Right renal pelvis (tissue), 4 donors: ENCODE measurements at regions not wholly inside any gene's neighbourhood (a gene's known extent, or its start where the extent isn't known, plus 50 kb on each side); places are given as distances from the start of the nearest gene placed in this dataset.
"Not testable (repeated sequence)": the region's sequence is repeated elsewhere in the genome, so short reads cannot be mapped to it uniquely, and the experiment has no call there.

Experiments
- DNase-seq, 4 donors: peaks; one replicate each; pipeline ENCODE4 v3.0.0-alpha.2; 2013; ENCODE audit warnings: low read depth in 4 of 4, low spot score in 3 of 4, missing footprints in 1 of 4

DNA sequence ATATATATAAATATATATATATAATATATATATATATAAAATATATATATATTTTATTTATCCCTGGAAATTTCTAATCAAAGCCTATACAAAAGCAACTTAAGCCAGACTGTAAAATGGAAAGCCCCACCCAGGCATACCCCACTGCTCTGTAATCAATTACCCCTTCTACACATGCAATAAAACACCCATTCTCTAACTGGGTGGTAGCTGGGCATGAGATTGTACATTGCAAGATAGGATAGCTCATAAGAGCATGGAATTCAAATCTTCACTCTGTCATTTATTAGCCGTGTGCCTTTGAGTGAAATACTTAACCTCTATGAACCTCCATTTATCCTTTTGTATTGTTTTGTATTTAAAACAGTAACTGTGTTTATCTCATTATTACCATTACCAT lies 405.3 kb upstream of the SLC30A5 start:
- no peak for DNase-seq

DNA sequence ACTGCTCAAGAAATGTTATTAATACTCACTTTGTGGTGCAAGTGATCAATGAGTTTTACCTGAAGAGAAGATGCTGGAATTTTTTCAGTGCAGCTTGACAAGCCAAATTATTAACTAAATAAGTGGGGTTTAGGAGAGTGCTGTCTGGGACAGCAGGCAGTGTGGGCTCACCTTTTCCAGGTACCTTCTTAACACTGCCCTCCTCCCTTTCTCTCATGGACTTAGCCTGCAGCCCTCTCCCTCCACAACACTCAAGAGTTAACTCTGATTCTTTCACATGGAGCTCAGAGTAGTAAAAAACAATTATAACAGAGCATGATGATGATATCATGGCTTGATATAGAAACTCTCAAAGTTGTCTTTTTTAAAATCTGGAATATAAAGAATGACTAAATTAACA lies 404.8 kb upstream of the SLC30A5 start:
- DNase-seq: no peak

DNA sequence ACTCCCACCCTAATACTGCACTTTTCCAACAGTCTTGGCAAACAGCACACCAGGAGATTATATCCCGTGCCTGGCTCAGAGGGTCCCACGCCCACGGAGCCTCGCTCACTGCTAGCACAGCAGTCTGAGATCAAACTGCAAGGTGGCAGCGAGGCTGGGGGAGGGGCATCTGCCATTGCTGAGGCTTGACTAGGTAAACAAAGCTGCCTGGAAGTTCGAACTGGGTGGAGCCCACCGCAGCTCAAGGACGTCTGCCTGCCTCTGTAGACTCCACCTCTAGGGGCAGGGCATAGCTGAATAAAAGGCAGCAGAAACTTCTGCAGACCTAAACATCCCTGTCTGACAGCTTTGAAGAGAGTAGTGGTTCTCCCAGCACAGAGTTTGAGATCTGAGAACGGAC lies 401.9 kb upstream of the SLC30A5 start:
- DNase-seq: not testable (repeated sequence)

DNA sequence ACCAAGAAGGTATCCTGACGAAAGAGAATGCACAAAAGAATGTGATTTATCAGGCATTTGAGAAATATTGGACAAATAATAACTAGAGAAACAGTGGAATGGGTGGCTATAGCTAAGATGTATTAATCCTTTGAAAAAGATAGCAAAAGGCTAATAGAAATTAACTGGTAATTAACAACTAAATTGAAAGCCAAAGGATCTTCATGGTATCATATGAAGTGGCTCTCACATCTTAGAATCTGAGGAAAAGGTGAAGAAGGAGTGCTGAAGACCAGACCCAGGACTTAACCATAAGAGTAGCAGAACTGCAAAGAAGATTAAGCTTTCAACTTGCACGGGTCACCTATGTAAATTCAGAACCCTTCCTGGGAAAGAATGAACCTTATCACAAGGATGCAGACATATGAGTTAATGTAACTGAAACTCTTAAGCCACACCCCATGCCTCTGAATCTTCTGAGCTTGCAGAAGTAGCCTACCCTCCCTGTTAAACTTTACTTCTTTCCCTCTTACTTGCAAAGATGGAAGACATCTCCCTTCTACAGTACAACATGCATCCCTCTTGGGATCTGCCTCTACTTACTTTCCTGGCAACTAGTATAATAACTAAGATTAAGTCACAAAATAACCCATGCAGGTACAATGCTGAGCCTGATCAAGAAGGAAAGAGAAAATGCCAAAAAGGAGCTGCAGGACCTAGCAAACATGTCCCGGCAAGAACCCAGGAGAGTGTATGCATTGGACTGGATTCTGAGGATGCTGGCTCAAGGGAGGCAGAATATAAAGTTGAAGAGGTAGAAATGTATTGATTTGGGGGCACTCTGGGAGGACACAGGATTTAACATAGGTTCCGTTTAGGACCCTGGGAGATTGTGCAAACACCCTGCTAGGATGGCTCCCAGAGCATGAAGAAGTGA lies 395.5 kb upstream of the SLC30A5 start:
- no peak for DNase-seq

DNA sequence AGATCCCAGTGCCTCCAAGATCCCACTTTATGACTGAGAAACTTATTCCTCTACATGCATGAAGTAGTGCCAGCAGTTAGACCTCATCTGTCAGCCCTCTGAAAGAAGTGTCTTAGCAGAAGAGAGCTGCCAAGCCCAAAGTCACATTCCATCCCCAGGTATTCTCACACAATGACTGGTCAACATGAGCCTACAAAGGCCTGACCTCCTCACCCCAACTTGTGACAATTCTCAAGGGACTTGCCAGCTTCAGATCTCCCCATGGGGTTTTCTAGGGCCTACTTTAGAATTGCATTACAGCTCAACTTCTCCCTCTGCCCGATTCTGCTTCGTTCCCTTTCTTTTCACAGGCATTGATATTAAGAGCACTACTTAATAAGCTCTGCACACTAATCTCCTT lies 393.8 kb upstream of the SLC30A5 start:
- no peak for DNase-seq

DNA sequence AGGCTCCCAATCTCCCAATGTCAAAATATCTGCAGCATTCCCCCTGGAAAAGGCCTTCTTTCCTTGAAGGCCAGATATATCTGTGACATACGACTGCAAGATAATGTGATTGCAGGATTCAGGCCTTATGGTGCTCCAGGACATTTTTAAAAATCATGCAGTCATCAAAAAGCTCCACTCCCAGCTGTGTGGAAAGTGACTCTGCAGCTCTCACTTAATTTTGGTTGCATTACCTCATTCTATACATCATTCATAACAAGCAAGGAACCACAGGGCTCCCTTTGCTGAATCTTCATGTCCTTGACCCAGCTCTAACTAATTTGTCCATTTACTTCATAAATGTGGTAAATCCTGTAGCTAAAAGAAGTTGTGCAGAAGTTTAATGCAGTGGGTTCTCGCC lies 386.2 kb upstream of the SLC30A5 start:
- DNase-seq: no peak

DNA sequence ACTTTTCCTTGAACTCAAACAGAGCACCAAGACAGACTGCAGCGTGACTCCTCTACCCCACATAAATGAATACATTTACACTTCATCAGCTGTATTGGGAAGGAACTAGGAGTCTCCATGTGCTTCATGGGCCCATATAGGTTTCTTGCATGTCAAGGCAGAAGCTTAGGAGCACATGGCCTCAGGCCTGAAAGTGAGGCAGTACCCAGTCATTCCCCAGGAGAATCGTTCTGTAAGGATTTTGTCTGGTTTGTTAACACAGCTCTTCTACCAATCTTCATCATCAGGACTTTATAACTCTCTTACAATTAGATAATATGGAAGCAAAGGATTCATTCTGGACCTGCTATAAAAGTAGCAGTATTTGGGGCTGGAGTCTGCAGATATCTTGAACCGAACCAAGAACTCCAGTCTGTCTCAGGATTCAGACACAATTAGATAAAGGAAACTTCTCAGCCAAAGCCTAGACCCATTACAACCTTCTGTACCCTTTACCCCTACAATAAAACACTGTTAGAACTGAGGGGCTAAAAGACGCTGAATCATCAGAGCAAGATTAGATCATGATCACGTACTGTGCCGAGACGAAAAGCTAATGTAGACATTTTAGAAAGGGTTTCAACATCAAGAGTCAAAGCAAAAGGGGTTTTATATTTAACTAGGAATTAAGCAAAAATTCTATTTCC lies 385.5 kb upstream of the SLC30A5 start:
- DNase-seq: no peak

DNA sequence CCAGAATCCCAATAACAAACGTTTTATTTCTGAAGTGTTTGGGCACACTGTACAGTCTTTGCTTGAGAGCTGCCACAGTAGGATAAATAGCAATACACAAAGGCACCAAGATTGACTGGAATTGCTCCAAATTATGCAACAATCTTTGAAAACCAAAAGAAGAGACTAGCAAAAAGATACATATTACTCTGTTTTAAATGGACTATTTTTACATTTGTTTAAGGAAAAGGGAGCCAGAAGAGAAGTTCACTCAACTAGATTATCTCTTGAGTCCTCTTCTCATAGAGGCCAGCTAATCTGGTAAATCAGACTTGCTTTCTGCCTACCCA lies 385.0 kb upstream of the SLC30A5 start:
- DNase-seq: no peak

DNA sequence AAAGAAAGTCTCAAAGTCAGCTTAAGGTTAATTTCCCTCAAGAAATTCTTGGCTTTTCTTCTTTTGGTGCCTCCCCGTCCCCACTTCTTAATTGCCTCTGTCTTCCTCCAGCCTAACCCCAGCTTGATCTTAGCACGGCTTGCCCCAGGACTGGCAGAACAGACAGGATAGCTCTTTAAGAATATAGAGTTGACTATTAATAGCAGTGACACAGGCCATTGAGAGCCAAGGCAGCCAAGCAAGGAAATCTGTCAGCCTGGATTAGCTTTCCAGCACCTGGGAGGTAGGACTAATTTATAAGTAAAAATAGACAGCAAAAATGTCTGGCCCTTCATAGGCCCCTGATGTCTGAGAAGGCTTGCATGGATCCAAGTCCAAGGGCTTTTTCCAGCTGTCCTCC lies 384.6 kb upstream of the SLC30A5 start:
- DNase-seq: no peak

DNA sequence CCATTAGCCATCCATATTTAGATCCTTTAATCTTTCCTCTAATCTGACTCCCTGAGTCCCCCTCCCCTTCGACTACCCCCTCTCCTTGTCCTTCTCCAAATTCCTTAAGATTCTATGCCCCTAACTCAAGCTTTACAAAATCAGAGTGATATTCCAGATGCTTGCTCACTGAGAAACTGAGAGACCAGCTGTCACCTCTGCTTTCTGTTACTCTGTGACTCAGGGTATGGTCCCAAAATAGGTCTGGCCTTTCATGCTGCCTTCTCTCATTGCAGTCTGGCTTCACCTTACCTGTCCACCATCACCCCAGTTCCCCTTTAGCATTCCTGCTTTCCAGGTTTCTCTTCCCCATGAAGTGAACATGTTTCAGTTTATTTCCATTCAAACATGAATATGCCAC lies 383.3 kb upstream of the SLC30A5 start:
- no peak for DNase-seq

DNA sequence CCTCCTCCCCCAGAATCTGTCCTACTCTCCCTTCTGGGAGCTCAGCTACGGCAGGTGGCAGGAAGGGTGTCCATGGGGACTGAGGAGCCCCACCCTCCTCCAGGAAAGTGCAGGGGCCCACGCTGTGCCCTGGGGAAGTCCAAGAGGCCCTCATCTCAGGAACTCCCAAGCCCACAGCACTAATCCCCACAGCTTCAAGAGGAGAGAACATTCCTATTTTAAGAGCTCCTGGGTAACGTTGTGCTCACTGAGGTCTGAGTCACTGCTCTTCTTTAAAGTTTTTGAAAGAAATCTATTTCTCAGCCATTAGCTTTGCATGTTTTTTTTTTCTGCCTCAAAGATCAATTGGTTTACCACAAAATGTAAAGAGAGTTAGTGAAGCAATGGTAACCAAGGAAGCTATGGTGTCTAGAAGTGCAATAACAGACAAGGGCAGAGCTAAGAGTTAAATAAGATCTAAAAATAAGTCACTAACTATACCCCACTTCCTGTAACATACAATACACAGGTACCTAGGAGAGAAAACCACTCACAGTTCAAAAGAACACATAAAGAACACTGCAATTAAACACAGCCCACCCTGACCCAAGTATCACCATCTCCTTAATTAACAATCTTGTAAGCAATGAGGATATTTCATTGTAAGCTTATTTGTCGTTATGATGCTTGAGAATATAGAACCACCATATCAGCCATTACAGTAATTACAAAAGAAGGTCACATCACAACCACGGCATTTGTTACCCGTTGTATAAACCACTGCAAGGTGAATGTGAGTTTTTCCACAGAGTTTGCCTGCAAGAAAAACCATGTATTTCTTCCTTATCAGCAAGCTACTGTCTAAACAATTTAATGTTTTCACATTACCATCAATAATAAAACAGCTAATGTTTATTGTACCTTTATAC lies 382.3 kb upstream of the SLC30A5 start:
- no peak for DNase-seq

DNA sequence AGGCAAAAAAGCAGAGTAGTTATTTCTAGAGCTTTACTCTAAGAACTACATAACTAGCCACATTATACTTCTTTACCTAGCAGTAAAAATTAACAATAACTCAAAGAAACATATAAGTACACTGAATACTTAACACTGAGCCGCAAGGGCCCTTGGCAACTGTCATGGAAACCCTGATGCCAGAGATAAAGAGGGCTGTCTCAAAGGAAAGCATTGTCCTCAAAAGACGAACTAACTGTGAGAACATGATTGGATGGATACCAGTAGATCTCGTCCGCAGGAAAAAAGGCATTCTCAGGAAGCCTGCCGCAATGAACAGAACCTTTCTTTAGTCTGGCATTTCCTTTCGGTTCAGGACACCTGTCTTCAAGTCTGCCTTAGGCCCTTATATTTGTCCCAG lies 379.0 kb upstream of the SLC30A5 start:
- DNase-seq: no peak

DNA sequence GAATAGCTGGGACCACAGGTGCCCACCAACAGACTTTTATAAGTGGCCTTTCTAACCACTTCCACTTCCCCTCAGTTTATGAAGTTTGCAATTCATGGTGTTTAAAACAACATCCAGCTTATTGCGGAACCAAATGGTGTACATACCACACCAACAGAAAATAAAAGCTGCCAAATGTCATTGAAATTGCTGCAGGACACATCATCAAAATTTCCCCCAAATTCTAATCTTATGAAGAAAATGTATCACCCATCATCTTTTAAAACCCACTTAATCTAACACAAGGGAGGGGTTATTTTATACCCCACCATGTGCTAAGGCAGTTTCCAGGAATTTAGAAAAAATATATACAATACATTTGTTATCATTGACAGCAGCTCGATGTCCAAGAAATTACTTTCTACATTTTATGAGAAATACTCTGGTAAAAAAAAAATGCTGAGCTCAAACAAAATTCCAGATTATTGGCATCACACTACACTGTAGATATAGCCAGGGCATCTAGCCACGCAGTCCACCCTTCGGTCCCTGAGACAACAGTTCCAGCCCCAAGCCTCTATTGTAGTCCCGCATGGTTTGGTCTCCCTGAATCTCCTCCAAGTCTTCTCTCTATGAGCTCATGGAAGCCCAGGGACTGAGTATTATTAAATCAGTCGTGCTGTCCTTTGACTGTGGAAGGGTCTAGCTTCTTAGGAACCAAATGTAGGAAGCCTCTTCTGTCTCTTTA lies 372.8 kb upstream of the SLC30A5 start:
- no peak for DNase-seq

DNA sequence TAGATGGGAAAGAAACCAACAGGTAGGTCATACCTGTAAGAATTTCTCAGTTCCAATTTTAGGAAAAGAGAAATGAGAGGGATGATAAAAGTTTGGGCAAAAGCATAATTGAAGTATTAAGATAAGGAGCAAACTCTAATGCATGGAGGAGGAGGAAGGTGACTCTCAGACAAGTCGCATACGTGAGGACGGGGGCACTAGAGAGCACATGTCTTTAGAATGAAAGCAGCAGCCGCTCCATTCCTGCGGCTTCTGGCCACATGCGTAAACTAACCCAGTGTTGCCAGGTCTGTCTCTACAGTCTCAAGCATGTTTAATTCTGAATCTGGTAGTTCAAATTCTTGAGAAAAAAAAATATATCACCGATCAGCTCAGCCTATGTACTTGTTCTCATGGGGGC lies 371.5 kb upstream of the SLC30A5 start:
- DNase-seq: no peak

DNA sequence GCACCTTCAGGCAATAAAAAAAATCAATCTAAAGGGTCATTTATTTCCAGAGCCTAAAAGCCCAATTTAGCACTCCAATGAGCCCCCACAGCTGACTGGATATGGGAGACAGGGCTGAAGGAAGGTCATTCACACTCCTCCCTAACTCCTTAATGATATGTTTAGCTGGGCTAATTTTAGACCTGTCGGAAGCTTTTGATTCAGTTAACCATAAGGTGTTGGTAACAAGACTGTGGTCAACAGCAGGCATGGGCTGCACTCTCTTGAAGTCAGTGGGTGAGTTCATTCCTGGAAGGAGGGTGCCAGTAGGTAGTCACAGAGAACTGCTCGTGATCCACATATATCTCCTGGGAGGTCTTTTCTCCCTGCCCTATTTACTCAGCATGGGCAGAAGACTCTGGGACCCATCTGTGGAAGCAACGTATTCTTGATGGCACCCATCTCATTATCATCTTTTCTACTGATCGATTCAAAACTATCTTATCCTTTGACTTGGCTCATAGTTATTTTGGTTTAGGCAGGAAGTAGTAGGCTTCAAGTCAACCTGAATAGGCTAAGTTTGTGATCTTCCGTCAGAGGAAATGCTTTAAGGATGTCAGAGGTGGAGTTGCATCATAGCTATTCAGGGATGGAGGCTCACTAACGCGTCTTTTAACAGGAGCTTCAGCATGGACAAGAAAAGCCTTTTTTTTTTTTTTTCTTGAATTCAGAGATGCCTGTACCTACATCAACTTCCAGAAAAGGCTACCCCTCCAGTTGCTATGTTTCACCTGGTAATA lies 367.7 kb upstream of the SLC30A5 start:
- DNase-seq: no peak

DNA sequence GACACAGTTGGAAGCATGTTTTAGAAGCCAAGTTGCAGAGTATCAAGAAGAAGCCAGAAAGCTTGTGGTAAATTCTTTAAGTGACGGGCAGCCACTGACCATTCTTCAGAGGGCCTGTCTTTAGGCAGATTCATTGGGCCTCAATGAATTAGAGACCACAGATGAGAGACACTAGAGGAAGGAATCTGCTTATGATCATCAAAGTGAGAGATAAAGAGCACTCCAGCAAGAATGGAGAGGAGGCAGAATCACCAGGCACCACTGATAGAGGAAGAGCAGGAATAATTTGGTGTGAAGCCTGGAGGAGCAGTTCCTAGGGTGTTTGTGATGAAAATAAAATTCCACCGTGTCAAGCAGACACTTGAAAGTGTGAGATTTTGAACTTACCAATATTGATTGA lies 365.9 kb upstream of the SLC30A5 start:
- no peak for DNase-seq

DNA sequence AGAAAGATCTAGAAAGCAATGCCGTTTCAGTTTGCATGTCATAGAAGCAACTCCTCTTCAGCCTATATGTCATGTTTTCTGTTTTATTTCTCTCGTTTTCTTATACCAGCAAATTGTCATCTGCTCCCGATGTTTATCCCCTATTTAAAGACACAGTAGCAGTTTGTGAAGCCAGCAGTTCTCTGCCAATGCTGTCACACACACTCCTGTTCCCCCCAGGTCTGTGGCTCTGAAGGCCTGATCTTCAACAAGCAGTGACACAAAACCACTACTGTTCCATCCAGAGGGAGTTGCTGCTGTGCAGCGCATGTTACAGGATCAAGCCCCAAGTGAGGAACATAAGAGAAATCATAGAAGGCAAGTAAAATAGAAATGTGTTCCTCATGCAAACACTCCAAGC lies 364.1 kb upstream of the SLC30A5 start:
- no peak for DNase-seq

DNA sequence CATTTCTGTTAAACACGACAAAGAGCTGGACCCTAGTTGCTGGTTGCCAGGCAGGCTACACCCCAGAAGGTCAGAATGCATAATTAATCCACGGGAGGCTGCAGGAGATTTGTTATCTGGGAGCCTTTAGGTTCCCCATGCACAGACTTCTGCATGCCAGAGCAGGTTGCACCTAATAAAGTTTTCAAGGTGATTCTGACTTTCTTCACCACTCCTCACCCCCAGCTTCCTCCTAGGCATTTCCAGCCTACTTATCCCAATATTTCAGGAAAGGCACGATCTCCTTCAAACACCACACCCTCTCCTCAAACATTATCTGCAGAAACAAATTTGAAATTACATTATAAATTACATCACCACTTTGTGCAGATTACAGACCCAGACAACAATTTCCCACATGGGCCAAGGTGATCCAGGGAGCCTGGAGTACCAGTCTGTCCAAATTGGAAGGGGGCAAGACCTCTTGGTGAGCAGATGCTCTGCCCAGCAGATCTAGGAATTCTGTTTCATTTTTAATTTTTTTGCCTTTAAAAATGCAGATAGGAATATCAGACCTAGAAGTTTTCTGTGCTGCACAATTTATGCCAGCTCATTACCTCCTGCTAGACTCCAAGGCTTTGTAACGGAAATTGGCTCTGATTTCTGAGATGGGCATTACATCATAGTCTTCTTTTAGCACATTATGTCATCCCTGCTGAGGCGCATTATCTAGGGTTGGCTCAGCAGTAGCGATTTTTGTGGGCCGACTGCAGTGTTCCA lies 363.4 kb upstream of the SLC30A5 start:
- DNase-seq: no peak

DNA sequence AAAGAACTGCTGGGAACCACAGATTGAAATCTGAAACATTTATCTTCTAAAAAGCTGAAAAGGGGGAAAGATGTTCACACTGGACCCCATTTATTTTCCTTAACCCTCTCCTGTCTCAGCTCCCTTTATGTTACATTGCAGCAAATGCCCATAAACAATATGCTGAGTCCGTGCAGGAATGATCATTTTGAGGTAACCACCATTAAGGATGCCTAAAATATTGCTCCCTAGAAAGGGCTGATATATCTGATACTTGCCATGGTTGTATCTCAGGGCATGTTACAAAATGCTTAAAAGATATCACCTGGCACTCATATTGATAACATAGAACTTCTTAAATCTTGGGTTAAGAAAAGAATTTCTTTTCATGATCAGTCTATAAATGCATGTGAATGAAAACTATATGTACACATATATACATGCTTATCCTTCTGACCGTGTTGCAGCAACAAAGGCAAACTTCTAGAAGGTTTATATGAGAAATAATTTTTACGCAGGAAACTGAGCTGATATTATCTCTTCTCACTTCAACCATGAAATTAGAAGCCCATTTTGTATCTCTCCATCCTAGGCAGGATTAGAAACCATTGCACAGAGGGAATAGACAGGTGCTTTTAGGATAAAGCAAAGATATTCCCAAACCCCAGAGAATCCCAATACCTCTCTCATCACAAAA lies 362.7 kb upstream of the SLC30A5 start:
- no peak for DNase-seq
